ENCODE measurements at regions not wholly inside any gene's neighbourhood (a gene's known extent, or its start where the extent isn't known, plus 50 kb on each side); places are given as distances from the start of the nearest gene placed in this dataset.

- TF ChIP-seq POLR2A (IDR thresholded peaks at IDR 0.05; ENCODE audit: low read depth, low read length) (no peak), TAF1 (IDR thresholded peaks at IDR 0.05; ENCODE audit: low read depth, low read length) (no peak), POLR2AphosphoS5 (IDR thresholded peaks at IDR 0.05; ENCODE audit: low read depth, low read length) (no peak), POU2F2 (IDR thresholded peaks at IDR 0.05; ENCODE audit: low read depth, low read length) (no peak), PAX5 (IDR thresholded peaks at IDR 0.05; ENCODE audit: insufficient read depth, low read length, severe bottlenecking) (no peak)
Measured at GRCh38 chr3:143190101-143190500, 70.5 kb downstream of the CHST2 start.
